ENCODE measurements at regions not wholly inside any gene's neighbourhood (a gene's known extent, or its start where the extent isn't known, plus 50 kb on each side); places are given as distances from the start of the nearest gene placed in this dataset.
A peak's percentile ranks its signal among the peaks of the same experiment; 100 is the strongest.

GRCh38 chr15:96043591-96044171, 286.8 kb upstream of the NR2F2 start:
- Histone ChIP-seq H3K4me3 (no peak overlapping the region), H3K27ac (no peak overlapping the region), H3K36me3 (no peaks in the 10 kb centered on the region), H3K4me1 (peaks cover 0 to 36% (median 15%) of the 10 kb centered on the region in 4 donors), H3K27me3 (no peaks in the 10 kb centered on the region), H3K9me3 (no peaks in the 10 kb centered on the region)
- intact Hi-C loops (cut with DNase I; ENCODE audit: low total_unique reads), result no loop called here
- no peak for TF ChIP-seq CTCF (IDR thresholded peaks at IDR 0.05)
- DNase-seq, result no peak

DNA sequence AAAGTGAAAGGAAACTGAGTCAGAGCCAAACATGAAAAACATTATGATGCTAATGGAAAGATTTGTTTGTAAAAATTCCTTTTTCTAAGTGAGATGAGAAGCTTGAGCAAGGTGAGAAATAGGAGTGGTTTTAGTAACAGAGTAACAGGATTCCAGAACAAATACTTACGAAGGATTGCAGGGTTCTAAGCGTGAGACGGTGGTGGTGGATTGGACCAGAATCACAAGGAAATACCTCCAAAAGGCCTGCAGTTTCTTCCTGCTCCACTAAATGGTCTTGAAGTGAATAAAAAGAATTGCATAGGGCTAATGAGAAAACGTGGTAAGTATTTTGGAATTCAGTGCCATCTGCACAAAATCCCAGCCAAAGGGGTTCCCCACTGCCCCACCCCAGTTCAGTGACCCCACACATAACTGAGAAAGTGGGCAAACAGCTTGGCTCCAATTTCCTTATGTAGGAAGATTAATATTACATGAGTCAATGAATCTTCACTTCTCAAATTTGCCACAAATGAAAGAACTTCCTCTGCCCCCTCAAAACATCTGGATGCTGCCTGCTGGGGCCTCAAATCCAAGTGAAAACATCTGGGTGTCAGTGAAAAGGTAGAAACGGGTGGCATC, 283.8 kb upstream of the NR2F2 start:
- no peak for DNase-seq
- no peaks in the 10 kb centered on the region for H3K36me3 ChIP-seq
- no peak for TF ChIP-seq CTCF (IDR thresholded peaks at IDR 0.05)
- intact Hi-C loops (cut with DNase I; ENCODE audit: low total_unique reads), result no loop called here
- H3K4me3 ChIP-seq, result no peak overlapping the region
- H3K4me1 ChIP-seq, result peaks cover 0 to 36% (median 15%) of the 10 kb centered on the region in 4 donors
- H3K9me3 ChIP-seq, result no peaks in the 10 kb centered on the region
- H3K27ac ChIP-seq, result peak overlapping the region; percentile 38 to 53
- H3K27me3 ChIP-seq, result no peaks in the 10 kb centered on the region

DNA sequence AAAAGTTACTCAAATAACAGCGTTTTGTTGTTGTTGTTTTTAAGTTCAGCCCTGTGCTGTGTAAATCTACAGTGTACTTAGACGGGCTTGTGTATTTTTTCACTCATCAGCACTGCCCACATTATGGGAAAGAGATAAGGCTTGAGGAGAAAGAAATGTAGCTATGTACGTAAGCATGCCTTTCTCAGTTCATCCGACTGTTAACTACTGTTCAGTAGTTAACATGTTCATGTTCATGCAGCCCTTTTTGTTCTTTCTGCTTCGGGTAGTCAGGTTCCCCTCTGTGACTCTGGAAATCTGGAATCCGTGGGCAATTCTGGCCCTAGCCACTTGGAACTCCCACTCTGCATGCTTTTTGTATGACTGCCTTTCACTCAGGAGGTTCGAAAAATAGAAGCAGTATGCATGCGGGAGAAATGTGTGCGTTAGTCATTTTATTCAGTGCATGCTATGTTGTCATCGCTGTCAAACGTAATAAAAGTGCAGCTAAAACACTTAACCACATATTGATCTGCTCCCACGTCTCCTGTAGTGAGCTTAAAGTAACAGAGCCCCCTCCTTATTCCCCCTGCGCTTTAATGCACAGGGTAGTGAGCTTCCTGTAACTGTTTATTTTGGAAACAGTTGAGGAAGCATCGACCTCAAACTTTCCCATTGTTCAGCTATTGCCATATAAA, 283.1 kb upstream of the NR2F2 start:
- Histone ChIP-seq H3K36me3 (no peaks in the 10 kb centered on the region), H3K27ac (peak overlapping the region; percentile 38 to 53), H3K4me3 (peak overlapping the region; percentile 11), H3K4me1 (peaks cover 0 to 35% (median 15%) of the 10 kb centered on the region in 4 donors), H3K9me3 (no peaks in the 10 kb centered on the region), H3K27me3 (no peaks in the 10 kb centered on the region)
- no peak for DNase-seq
- TF ChIP-seq CTCF (IDR thresholded peaks at IDR 0.05), result peak in 1 of 2 experiments; percentile 7
- intact Hi-C loops (cut with DNase I; ENCODE audit: low total_unique reads), result no loop called here

- TF ChIP-seq CTCF (IDR thresholded peaks at IDR 0.05), result no peak
- no peak for DNase-seq
- H3K36me3 ChIP-seq, result no peaks in the 10 kb centered on the region
- no peaks in the 10 kb centered on the region for H3K27me3 ChIP-seq
- no peak overlapping the region for H3K27ac ChIP-seq
- no peak overlapping the region for H3K4me3 ChIP-seq
- H3K9me3 ChIP-seq, result no peaks in the 10 kb centered on the region
- H3K4me1 ChIP-seq, result peaks cover 0 to 29% (median 19%) of the 10 kb centered on the region in 4 donors
- intact Hi-C loops (cut with DNase I; ENCODE audit: low total_unique reads), result no loop called here
These were observed 281.2 kb upstream of the NR2F2 start for GRCh38 chr15:96049323-96049722.

- H3K4me3 ChIP-seq, result no peak overlapping the region
- DNase-seq, result no peak
- H3K36me3 ChIP-seq, result no peaks in the 10 kb centered on the region
- peaks cover 0 to 29% (median 19%) of the 10 kb centered on the region in 4 donors for H3K4me1 ChIP-seq
- no peaks in the 10 kb centered on the region for H3K9me3 ChIP-seq
- no peaks in the 10 kb centered on the region for H3K27me3 ChIP-seq
- TF ChIP-seq CTCF (IDR thresholded peaks at IDR 0.05), result no peak
- intact Hi-C loops (cut with DNase I; ENCODE audit: low total_unique reads), result no loop called here
- H3K27ac ChIP-seq, result no peak overlapping the region
These were observed 280.7 kb upstream of the NR2F2 start for GRCh38 chr15:96049766-96050165.
